ENCODE measurements at regions not wholly inside any gene's neighbourhood (a gene's known extent, or its start where the extent isn't known, plus 50 kb on each side); places are given as distances from the start of the nearest gene placed in this dataset.

DNA sequence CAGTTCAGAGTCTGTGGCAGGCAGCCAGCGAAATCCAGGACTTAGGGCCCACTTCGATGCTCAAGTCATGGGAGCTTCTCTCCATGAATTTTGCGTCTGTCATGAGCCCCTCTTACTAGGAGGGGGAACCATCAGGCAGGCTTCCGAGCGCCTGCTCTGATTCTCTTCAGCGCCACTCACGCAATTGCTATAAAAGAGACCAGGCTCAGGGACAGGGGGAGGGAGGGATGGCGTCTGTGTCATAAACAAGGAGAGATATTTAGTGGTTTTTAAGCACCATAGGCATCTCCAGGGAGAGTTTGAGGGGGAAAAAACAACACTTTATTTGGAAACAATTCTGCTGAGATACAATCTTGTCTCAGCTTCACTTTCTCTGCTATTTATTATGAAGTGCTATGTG lies 60.6 kb downstream of the NAV1 start:
- Histone ChIP-seq H3K27me3 (ENCODE audit: control insufficient read depth in 1 of 2, insufficient read depth in 2 of 2, low read length in 2 of 2) (no peaks in the 10 kb centered on the region), H3K36me3 (ENCODE audit: insufficient read depth, low read length) (peaks cover 5% of the 10 kb centered on the region), H3K9ac (ENCODE audit: low read length) (no peak overlapping the region), H3K27ac (ENCODE audit: low read depth, low read length) (no peak overlapping the region), H3K4me3 (ENCODE audit: low read depth in 1 of 2, low read length in 2 of 2) (no peak overlapping the region), H3K9me3 (ENCODE audit: low read length) (no peaks in the 10 kb centered on the region), H3K4me1 (ENCODE audit: insufficient read depth, low read length) (peaks cover 39% of the 10 kb centered on the region)

DNA sequence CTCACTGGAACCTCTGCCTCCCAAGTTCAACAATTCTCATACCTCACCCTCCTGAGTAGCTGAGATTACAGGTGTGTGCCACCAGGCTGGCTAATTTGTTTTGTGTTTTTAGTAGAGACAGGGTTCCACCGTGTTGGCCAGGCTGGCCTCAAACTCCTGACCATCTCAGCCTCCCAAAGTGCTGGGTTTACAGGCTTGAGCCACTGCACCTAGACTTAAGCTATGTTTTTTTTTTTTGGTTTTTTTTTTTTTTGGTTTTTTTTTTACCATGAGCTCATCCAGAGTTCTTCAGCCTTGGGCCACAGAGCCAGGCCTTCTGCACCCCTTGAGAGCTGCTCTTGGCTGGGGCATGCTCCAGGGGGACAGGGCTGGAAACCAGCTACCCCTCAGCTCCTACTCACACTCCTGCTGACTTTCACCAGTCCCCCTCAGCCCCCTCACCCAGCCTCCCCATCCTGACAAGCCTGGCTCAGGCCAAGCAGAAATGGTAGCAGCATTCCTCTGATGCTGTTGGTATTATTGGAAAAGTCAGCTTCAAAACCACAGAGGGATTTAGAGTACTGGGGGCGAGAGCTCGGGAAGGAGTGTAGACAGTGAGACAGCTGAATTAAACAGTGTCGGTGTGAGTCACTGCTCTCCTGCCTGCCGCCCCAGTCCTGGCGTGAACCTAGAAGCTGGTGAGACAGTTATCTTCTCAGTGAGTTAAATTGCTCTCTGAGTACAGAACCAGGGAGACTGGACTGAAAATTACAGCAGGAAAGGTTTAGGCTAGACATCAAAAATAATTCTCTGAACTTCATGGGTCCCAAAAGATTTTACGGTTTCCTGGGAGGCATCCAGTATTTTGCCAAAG lies 63.7 kb downstream of the NAV1 start:
- H3K9me3 ChIP-seq (ENCODE audit: low read length), result no peaks in the 10 kb centered on the region
- H3K4me1 ChIP-seq (ENCODE audit: insufficient read depth, low read length), result peaks cover 44% of the 10 kb centered on the region
- peaks cover 5% of the 10 kb centered on the region for H3K36me3 ChIP-seq (ENCODE audit: insufficient read depth, low read length)
- no peak overlapping the region for H3K27ac ChIP-seq (ENCODE audit: low read depth, low read length)
- no peak overlapping the region for H3K9ac ChIP-seq (ENCODE audit: low read length)
- H3K27me3 ChIP-seq (ENCODE audit: control insufficient read depth in 1 of 2, insufficient read depth in 2 of 2, low read length in 2 of 2), result no peaks in the 10 kb centered on the region
- no peak overlapping the region for H3K4me3 ChIP-seq (ENCODE audit: low read depth in 1 of 2, low read length in 2 of 2)

DNA sequence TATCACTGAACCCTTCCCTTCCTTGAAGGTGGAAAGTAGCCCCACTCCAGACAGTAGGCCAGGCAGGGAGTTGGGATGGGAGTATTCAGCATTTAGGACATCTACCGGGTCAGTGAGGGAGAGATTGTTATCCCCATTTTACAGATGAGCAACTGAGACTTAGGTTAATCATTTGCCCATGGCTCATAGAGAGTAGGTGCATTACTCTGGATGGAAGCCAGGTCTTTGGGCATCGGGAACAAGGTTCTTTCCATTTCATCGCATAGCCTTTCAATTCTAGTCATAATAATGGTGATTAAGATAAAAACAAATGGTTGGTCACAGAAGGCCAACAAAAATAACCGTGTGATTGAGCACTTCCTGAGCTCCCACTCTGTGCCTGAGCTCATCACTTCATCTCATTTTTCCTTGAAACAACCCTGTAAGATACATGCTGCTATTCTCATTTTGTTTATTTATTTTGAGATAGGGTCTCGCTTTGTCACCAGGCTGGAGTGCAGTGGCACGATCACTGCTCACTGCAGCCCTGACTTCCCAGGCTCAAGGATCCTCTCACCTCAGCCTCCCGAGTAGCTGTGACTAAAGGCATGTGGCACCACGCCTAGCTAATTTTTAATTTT lies 64.8 kb downstream of the NAV1 start:
- Histone ChIP-seq H3K36me3 (ENCODE audit: insufficient read depth, low read length) (peaks cover 5% of the 10 kb centered on the region), H3K9me3 (ENCODE audit: low read length) (no peaks in the 10 kb centered on the region), H3K4me3 (ENCODE audit: low read depth in 1 of 2, low read length in 2 of 2) (no peak overlapping the region), H3K4me1 (ENCODE audit: insufficient read depth, low read length) (peaks cover 45% of the 10 kb centered on the region), H3K27ac (ENCODE audit: low read depth, low read length) (no peak overlapping the region), H3K9ac (ENCODE audit: low read length) (no peak overlapping the region), H3K27me3 (ENCODE audit: control insufficient read depth in 1 of 2, insufficient read depth in 2 of 2, low read length in 2 of 2) (no peaks in the 10 kb centered on the region)

DNA sequence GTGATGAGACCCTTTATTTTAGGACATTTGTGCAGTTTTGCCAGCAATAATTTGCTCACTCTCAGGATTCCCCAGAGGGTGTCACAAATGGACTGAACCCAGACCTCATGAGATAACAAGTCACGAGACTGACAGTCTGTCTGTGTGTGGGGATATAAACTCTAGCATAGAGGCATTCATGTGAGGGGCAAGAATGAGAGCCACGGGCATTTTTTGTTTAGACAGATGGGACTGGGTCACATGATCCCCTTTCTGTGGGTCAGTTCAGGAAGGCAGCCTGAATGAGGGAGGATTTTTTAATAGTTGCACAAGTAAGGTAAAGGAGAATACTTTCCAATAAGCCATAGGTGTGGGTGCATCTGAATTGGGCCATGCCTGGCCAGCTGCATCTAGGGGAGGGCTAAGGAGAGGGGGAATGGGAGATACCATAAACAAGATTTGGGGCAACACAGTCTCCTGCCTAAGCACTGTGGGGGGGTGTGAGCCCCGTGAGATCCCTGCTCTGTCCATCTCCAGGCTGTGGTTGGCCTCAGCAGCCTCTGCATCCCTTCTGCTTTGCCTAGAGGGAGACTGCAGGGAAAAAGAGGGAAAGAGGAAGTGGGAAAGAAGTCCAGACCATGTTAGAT lies 66.6 kb downstream of the NAV1 start:
- H3K4me3 ChIP-seq (ENCODE audit: low read depth in 1 of 2, low read length in 2 of 2), result no peak overlapping the region
- peaks cover 4% of the 10 kb centered on the region for H3K36me3 ChIP-seq (ENCODE audit: insufficient read depth, low read length)
- no peaks in the 10 kb centered on the region for H3K27me3 ChIP-seq (ENCODE audit: control insufficient read depth in 1 of 2, insufficient read depth in 2 of 2, low read length in 2 of 2)
- no peak overlapping the region for H3K27ac ChIP-seq (ENCODE audit: low read depth, low read length)
- no peaks in the 10 kb centered on the region for H3K9me3 ChIP-seq (ENCODE audit: low read length)
- H3K9ac ChIP-seq (ENCODE audit: low read length), result no peak overlapping the region
- peaks cover 41% of the 10 kb centered on the region for H3K4me1 ChIP-seq (ENCODE audit: insufficient read depth, low read length)

DNA sequence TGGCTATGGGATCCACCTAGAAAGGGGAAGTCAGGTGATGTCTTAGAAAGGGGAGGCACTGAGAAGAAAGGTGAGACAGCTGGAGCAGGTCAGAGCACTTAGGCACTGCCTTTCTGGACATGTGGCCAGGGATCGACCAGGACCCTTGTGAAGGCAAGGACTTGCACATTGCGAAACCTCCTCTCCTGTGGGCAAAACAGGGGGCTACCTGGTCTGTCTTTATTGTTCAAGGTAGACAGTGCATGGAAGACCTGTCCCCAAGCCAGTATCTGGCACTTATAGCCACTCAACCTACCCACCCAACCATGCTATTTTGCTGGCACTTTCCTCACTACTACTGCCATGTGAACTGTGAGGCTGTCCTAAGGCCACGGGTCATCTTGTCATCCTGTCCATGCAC lies 67.2 kb downstream of the NAV1 start:
- Histone ChIP-seq H3K4me1 (ENCODE audit: insufficient read depth, low read length) (peaks cover 35% of the 10 kb centered on the region), H3K36me3 (ENCODE audit: insufficient read depth, low read length) (no peaks in the 10 kb centered on the region), H3K4me3 (ENCODE audit: low read depth in 1 of 2, low read length in 2 of 2) (no peak overlapping the region), H3K9ac (ENCODE audit: low read length) (no peak overlapping the region), H3K9me3 (ENCODE audit: low read length) (no peaks in the 10 kb centered on the region), H3K27me3 (ENCODE audit: control insufficient read depth in 1 of 2, insufficient read depth in 2 of 2, low read length in 2 of 2) (no peaks in the 10 kb centered on the region), H3K27ac (ENCODE audit: low read depth, low read length) (no peak overlapping the region)

DNA sequence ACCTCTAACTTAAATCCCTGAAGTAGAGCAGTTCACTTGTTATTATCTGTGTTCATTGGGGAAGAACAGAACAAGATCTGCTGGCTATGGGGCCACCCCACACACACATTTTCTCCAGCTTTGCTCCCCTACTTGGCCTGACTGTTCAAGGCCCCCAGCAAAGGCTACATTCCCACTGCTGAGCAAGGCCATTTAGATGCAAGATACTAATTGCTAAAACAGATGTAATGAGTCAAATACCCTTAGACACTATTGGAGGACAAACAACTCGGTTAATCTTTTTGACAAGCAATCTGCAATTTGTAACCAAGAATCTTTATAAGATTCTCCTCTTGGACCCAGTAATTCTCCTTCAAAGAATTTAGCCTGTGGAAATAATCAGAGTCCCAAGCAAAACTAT lies 67.7 kb downstream of the NAV1 start:
- no peaks in the 10 kb centered on the region for H3K36me3 ChIP-seq (ENCODE audit: insufficient read depth, low read length)
- no peak overlapping the region for H3K4me3 ChIP-seq (ENCODE audit: low read depth in 1 of 2, low read length in 2 of 2)
- H3K27me3 ChIP-seq (ENCODE audit: control insufficient read depth in 1 of 2, insufficient read depth in 2 of 2, low read length in 2 of 2), result no peaks in the 10 kb centered on the region
- H3K4me1 ChIP-seq (ENCODE audit: insufficient read depth, low read length), result peaks cover 35% of the 10 kb centered on the region
- H3K27ac ChIP-seq (ENCODE audit: low read depth, low read length), result no peak overlapping the region
- no peak overlapping the region for H3K9ac ChIP-seq (ENCODE audit: low read length)
- no peaks in the 10 kb centered on the region for H3K9me3 ChIP-seq (ENCODE audit: low read length)

DNA sequence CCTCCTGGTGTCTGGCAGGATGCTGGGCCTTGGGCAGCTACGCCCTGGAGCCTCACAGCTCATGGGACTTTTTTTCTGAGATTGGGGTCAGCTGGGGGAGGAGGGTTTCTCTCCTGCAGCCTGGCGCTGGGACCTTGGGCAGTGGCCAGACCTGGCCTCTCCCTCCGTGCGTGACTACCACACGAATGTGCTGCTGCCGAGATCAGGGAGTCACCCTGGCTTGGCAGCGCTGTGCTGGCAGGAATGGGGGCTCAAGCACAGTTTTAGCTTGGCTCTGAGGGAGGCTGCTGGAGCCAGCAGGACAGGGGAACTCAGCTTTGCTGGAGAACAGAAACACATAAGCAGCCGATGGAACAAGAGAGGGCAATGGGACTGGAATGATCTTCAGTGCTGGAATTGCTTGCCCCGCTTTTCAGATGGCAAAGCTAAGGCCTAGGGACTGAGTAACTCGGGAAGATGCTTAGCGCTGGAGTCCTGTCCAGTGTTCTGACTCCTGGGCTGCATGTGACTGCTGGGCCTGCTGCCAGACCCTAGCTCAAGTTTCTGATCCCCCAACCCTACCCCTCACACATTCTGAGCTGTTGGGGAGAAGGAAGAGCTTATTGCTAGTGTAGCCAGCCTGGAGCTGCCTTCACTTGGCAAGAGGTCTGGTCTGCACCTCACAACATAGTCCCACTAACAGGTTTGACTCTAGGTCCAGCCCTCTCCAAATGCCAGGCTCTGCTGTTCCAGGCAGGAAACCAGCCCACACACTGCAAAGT lies 69.9 kb downstream of the NAV1 start:
- Histone ChIP-seq H3K27ac (ENCODE audit: low read depth, low read length) (peak overlapping the region; percentile 14), H3K27me3 (ENCODE audit: control insufficient read depth in 1 of 2, insufficient read depth in 2 of 2, low read length in 2 of 2) (no peaks in the 10 kb centered on the region), H3K9ac (ENCODE audit: low read length) (no peak overlapping the region), H3K4me3 (ENCODE audit: low read depth in 1 of 2, low read length in 2 of 2) (no peak overlapping the region), H3K9me3 (ENCODE audit: low read length) (no peaks in the 10 kb centered on the region), H3K36me3 (ENCODE audit: insufficient read depth, low read length) (no peaks in the 10 kb centered on the region), H3K4me1 (ENCODE audit: insufficient read depth, low read length) (peaks cover 23% of the 10 kb centered on the region)

DNA sequence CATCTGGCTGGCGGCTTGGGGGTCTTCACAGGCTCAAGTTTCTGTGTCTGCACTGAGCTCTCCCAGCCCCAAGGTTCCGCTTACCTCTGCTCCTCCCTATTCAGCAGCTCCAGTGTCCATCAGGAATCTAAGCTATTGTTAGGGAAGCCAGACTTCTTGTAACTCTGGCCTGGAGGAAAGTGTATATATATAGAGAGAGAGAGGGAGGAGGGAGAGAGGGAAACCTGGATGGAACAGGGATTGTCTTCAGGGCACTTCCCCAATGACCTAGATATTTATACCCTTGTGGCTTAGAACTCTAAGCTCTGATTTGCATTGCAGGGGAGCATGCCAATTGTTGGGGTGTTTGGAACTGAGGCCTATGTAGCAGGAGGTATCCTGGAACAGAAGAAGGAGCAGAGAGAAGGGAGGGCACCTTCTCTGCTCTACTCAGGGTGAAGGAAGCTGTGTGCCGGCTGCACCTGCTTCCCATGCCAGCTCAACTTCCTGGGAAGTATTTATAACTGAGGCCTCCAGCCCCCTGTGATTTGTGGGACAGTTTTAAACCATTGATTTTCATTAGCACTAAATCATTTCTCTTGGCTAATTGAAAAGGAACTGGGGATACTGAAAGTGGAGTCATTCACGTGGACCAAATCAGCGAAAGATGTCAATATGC lies 70.9 kb downstream of the NAV1 start:
- Histone ChIP-seq H3K4me3 (ENCODE audit: low read depth in 1 of 2, low read length in 2 of 2) (no peak overlapping the region), H3K27me3 (ENCODE audit: control insufficient read depth in 1 of 2, insufficient read depth in 2 of 2, low read length in 2 of 2) (no peaks in the 10 kb centered on the region), H3K4me1 (ENCODE audit: insufficient read depth, low read length) (peaks cover 23% of the 10 kb centered on the region), H3K9ac (ENCODE audit: low read length) (no peak overlapping the region), H3K9me3 (ENCODE audit: low read length) (no peaks in the 10 kb centered on the region), H3K27ac (ENCODE audit: low read depth, low read length) (no peak overlapping the region), H3K36me3 (ENCODE audit: insufficient read depth, low read length) (no peaks in the 10 kb centered on the region)

DNA sequence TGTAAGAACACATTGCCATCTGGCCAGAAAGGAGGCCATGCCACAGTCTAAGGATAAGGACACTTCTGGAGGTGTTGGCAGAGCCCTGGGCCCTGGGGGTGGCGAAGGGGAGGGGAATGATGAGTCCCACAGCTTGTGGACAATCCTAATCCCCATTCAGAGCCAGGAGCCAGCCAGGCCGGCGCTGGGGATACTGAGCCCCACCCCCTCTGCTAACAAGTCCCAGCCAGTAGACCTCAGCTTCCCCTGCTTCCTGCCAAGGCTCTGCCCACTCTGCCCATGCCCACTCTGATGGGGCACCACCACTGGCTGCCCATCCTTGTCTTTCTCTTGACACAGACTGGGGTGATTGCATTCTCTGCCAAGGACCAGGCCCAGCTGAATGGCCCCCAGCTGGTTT lies 71.9 kb downstream of the NAV1 start:
- H3K27me3 ChIP-seq (ENCODE audit: control insufficient read depth in 1 of 2, insufficient read depth in 2 of 2, low read length in 2 of 2), result no peaks in the 10 kb centered on the region
- peaks cover 23% of the 10 kb centered on the region for H3K4me1 ChIP-seq (ENCODE audit: insufficient read depth, low read length)
- H3K27ac ChIP-seq (ENCODE audit: low read depth, low read length), result no peak overlapping the region
- H3K36me3 ChIP-seq (ENCODE audit: insufficient read depth, low read length), result no peaks in the 10 kb centered on the region
- no peak overlapping the region for H3K9ac ChIP-seq (ENCODE audit: low read length)
- H3K9me3 ChIP-seq (ENCODE audit: low read length), result no peaks in the 10 kb centered on the region
- H3K4me3 ChIP-seq (ENCODE audit: low read depth in 1 of 2, low read length in 2 of 2), result no peak overlapping the region

DNA sequence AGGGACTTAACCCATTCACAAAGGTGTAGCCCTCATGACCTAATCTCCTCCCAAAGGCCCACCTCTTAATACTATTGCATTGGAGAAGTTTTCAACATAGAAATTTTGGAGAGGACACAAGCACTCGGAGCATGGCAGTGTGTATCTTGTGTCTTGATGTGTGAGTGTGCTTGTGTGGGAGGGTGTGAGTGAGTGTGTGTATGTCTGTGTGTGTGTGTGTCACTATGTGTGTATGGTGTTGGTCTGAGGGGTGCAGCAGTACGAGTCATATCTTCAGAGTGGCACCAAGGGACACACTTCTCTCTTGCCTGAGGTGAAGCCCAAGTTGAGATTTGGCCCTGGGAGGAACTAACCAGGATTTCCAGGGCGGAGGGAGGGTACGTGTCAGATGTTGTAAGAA lies 73.7 kb downstream of the NAV1 start:
- Histone ChIP-seq H3K36me3 (ENCODE audit: insufficient read depth, low read length) (no peaks in the 10 kb centered on the region), H3K4me3 (ENCODE audit: low read depth in 1 of 2, low read length in 2 of 2) (no peak overlapping the region), H3K9ac (ENCODE audit: low read length) (no peak overlapping the region), H3K4me1 (ENCODE audit: insufficient read depth, low read length) (peaks cover 18% of the 10 kb centered on the region), H3K9me3 (ENCODE audit: low read length) (no peaks in the 10 kb centered on the region), H3K27ac (ENCODE audit: low read depth, low read length) (no peak overlapping the region), H3K27me3 (ENCODE audit: control insufficient read depth in 1 of 2, insufficient read depth in 2 of 2, low read length in 2 of 2) (no peaks in the 10 kb centered on the region)
